ENCODE measurements at regions not wholly inside any gene's neighbourhood (a gene's known extent, or its start where the extent isn't known, plus 50 kb on each side); places are given as distances from the start of the nearest gene placed in this dataset.

- DNase-seq = no peak
These were observed 1362.9 kb upstream of the FLRT2 start for GRCh38 chr14:84167026-84167425.

GRCh38 chr14:84180336-84180735 lies 1349.6 kb upstream of the FLRT2 start:
- no peak for DNase-seq

GRCh38 chr14:84181072-84181471 lies 1348.9 kb upstream of the FLRT2 start:
- no peak for DNase-seq

GRCh38 chr14:84195514-84195913 lies 1334.4 kb upstream of the FLRT2 start:
- DNase-seq = no peak

GRCh38 chr14:84197704-84198103 lies 1332.2 kb upstream of the FLRT2 start:
- no peak for DNase-seq

GRCh38 chr14:84202486-84202885 lies 1327.5 kb upstream of the FLRT2 start:
- DNase-seq = no peak

GRCh38 chr14:84203896-84204295 lies 1326.0 kb upstream of the FLRT2 start:
- no peak for DNase-seq

- no peak for DNase-seq
These were observed 1321.5 kb upstream of the FLRT2 start for GRCh38 chr14:84208451-84208850.

- DNase-seq = no peak
These were observed 1320.9 kb upstream of the FLRT2 start for GRCh38 chr14:84209031-84209430.

- DNase-seq = no peak
These were observed 1312.9 kb upstream of the FLRT2 start for GRCh38 chr14:84217066-84217465.

GRCh38 chr14:84225268-84225667 lies 1304.7 kb upstream of the FLRT2 start:
- DNase-seq = no peak

GRCh38 chr14:84228702-84229101 lies 1301.2 kb upstream of the FLRT2 start:
- DNase-seq = no peak

- DNase-seq = no peak
These were observed 1295.7 kb upstream of the FLRT2 start for GRCh38 chr14:84234281-84234680.

- no peak for DNase-seq
These were observed 1293.7 kb upstream of the FLRT2 start for GRCh38 chr14:84236290-84236689.

GRCh38 chr14:84237881-84238280 lies 1292.1 kb upstream of the FLRT2 start:
- no peak for DNase-seq

- DNase-seq = no peak
These were observed 1282.3 kb upstream of the FLRT2 start for GRCh38 chr14:84247693-84248092.

- no peak for DNase-seq
These were observed 1279.1 kb upstream of the FLRT2 start for GRCh38 chr14:84250893-84251292.

GRCh38 chr14:84251411-84252115 lies 1278.4 kb upstream of the FLRT2 start:
- no peak for DNase-seq

- DNase-seq = no peak
These were observed 1277.2 kb upstream of the FLRT2 start for GRCh38 chr14:84252706-84253105.

GRCh38 chr14:84253326-84253725 lies 1276.6 kb upstream of the FLRT2 start:
- no peak for DNase-seq

- no peak for DNase-seq
These were observed 1275.7 kb upstream of the FLRT2 start for GRCh38 chr14:84254290-84254689.

GRCh38 chr14:84262932-84263331 lies 1267.0 kb upstream of the FLRT2 start:
- no peak for DNase-seq

- no peak for DNase-seq
These were observed 1257.6 kb upstream of the FLRT2 start for GRCh38 chr14:84272290-84272721.

- no peak for DNase-seq
These were observed 1256.8 kb upstream of the FLRT2 start for GRCh38 chr14:84273181-84273580.

GRCh38 chr14:84282618-84283017 lies 1247.3 kb upstream of the FLRT2 start:
- no peak for DNase-seq

Measured in NCI-H1436 (cell line).